ENCODE measurements at regions not wholly inside any gene's neighbourhood (a gene's known extent, or its start where the extent isn't known, plus 50 kb on each side); places are given as distances from the start of the nearest gene placed in this dataset.

DNA sequence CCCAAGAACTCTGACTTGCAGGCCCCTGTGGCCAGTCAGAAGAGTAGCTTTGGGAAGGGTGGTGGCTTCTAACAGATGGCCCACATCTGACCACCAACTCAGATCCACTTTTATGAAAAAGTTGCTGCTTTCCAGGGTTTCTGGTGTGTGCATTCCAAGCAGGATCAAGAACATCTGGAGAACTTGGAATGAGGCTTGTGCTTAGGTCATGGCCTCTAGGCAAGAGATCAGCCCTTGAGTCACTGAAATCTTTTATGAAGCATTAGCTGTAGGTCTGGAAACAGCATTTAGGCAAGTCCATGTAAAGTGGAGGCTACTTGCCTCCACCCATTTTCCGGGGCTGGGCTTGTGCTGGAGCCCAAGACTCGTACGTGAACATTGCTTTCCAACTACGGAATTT, 433.3 kb downstream of the SH3GL2 start:
- TF ChIP-seq, protein P1, sequence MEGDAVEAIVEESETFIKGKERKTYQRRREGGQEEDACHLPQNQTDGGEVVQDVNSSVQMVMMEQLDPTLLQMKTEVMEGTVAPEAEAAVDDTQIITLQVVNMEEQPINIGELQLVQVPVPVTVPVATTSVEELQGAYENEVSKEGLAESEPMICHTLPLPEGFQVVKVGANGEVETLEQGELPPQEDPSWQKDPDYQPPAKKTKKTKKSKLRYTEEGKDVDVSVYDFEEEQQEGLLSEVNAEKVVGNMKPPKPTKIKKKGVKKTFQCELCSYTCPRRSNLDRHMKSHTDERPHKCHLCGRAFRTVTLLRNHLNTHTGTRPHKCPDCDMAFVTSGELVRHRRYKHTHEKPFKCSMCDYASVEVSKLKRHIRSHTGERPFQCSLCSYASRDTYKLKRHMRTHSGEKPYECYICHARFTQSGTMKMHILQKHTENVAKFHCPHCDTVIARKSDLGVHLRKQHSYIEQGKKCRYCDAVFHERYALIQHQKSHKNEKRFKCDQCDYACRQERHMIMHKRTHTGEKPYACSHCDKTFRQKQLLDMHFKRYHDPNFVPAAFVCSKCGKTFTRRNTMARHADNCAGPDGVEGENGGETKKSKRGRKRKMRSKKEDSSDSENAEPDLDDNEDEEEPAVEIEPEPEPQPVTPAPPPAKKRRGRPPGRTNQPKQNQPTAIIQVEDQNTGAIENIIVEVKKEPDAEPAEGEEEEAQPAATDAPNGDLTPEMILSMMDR (IDR thresholded peaks at IDR 0.05), result no peak
- TF ChIP-seq POLR2AphosphoS5 (IDR thresholded peaks at IDR 0.05), result no peak
